HAP-1 (cell line): ENCODE measurements at regions not wholly inside any gene's neighbourhood (a gene's known extent, or its start where the extent isn't known, plus 50 kb on each side); places are given as distances from the start of the nearest gene placed in this dataset.

Source experiments
- DNase-seq, 2 experiments: peaks; one replicate each; pipeline ENCODE4 v3.0.0-alpha.2; 2016 to 2020; ENCODE audit warnings: low spot score in 2 of 2
- H3K27me3 ChIP-seq: fragments of 250-450 bp; sonication (Bioruptor Pico); 2 replicates; pipeline ENCODE4 v1.5.1; 2020; ENCODE audit warnings: low read depth, mild to moderate bottlenecking, moderate library complexity
- H3K36me3 ChIP-seq: fragments of 250-450 bp; sonication (Bioruptor Pico); replicated peaks from 2 replicates; pipeline ENCODE4 v1.5.1; 2020; ENCODE audit warnings: mild to moderate bottlenecking
- H3K4me1 ChIP-seq: fragments of 250-450 bp; sonication (Bioruptor Pico); 2 replicates; pipeline ENCODE4 v1.5.1; 2020; ENCODE audit warnings: mild to moderate bottlenecking
- H3K4me3 ChIP-seq: fragments of 250-450 bp; sonication (Bioruptor Pico); 2 replicates; pipeline ENCODE4 v1.5.1; 2020; ENCODE audit warnings: mild to moderate bottlenecking, moderate library complexity
- H3K9me3 ChIP-seq: fragments of 250-450 bp; sonication (Bioruptor Pico); 2 replicates; pipeline ENCODE4 v1.5.1; 2020; ENCODE audit warnings: mild to moderate bottlenecking, moderate library complexity
- in situ Hi-C: fragments of 300-500 bp; cut with MboI; formaldehyde crosslinking; loops from 3 replicates; pipeline ENCODE4 v1.14.3; 2020; ENCODE audit warnings: low sequenced_read_pairs, inconsistent platforms, mixed read lengths

DNA sequence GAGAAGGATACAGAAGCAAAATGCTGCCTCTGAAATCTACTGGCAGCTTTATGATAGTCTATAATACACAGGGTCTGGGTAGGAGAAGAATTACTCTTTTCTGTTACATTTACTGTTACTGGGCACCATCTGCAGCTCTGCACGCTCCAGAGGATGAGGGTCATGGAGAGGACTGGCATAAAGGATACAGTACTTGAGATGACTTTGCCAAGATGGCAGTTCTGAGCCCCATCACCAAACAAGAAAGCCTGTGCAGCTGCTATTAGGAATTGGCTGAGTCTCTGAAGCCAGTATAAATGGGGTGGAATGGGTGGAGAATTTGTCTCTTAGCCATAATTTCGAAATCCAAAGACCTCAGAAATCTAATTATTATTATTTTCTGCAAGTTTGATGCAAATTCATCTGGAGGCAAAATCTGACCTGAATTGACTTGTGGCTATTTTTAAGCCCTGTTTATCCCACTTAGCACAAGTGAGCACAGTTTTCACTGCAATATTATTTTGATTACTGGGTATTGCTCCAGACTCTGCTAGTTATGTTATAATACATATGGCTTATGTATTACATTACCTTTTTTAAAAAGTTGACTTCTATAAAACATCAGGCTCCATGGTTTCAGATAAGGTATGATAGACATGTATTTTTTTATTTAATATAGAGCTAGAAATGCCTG is 579.5 kb downstream of the MBD2 start:
- no peaks in the 10 kb centered on the region for H3K27me3 ChIP-seq
- H3K4me3 ChIP-seq = no peak overlapping the region
- no peaks in the 10 kb centered on the region for H3K36me3 ChIP-seq
- in situ Hi-C loops = no loop called here
- DNase-seq = no peak
- H3K9me3 ChIP-seq = no peaks in the 10 kb centered on the region
- H3K4me1 ChIP-seq = no peaks in the 10 kb centered on the region

GRCh38 chr18:53639687-53640086 is 584.8 kb downstream of the MBD2 start:
- in situ Hi-C loops = no loop called here
- Histone ChIP-seq H3K9me3 (no peaks in the 10 kb centered on the region), H3K4me1 (no peaks in the 10 kb centered on the region), H3K36me3 (no peaks in the 10 kb centered on the region), H3K27me3 (no peaks in the 10 kb centered on the region), H3K4me3 (no peak overlapping the region)
- DNase-seq = no peak

- Histone ChIP-seq H3K4me3 (no peak overlapping the region), H3K36me3 (no peaks in the 10 kb centered on the region), H3K27me3 (no peaks in the 10 kb centered on the region), H3K4me1 (no peaks in the 10 kb centered on the region), H3K9me3 (no peaks in the 10 kb centered on the region)
- in situ Hi-C loops = no loop called here
- no peak for DNase-seq
Observed at GRCh38 chr18:53629337-53629736, 595.1 kb downstream of the MBD2 start.

GRCh38 chr18:53625997-53626599 is 598.4 kb downstream of the MBD2 start:
- DNase-seq = no peak
- Histone ChIP-seq H3K9me3 (no peaks in the 10 kb centered on the region), H3K36me3 (no peaks in the 10 kb centered on the region), H3K27me3 (no peaks in the 10 kb centered on the region), H3K4me3 (no peak overlapping the region), H3K4me1 (no peaks in the 10 kb centered on the region)
- in situ Hi-C loops = no loop called here

- in situ Hi-C loops = no loop called here
- H3K36me3 ChIP-seq = no peaks in the 10 kb centered on the region
- no peak overlapping the region for H3K4me3 ChIP-seq
- no peaks in the 10 kb centered on the region for H3K27me3 ChIP-seq
- no peak for DNase-seq
- H3K4me1 ChIP-seq = no peaks in the 10 kb centered on the region
- H3K9me3 ChIP-seq = no peaks in the 10 kb centered on the region
Observed at GRCh38 chr18:53610957-53611356, 613.5 kb downstream of the MBD2 start.

DNA sequence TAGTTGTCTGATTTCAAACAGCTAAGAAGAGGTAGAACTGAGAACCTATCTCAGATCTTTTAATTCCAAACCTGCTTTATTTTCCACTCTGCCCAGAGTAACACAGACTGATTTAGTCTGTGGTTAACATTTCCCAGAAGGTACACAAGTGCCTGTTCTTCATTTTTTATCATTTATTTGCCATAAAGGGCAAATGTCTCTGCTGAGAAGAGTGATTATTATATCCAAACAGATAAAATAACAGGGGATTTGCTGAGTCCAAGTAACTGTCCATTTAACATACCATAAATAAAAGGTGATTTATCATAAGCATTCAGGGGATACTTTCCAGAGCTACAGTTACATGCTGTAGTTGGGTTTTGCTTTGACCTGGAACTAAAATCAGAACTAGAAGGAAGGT is 617.7 kb downstream of the MBD2 start:
- Histone ChIP-seq H3K4me1 (no peaks in the 10 kb centered on the region), H3K4me3 (no peak overlapping the region), H3K27me3 (no peaks in the 10 kb centered on the region), H3K9me3 (no peaks in the 10 kb centered on the region; the same call in 1 of the 2 replicates), H3K36me3 (no peaks in the 10 kb centered on the region)
- in situ Hi-C loops = no loop called here
- no peak for DNase-seq

- Histone ChIP-seq H3K9me3 (no peaks in the 10 kb centered on the region; the same call in 1 of the 2 replicates), H3K36me3 (no peaks in the 10 kb centered on the region), H3K4me1 (no peaks in the 10 kb centered on the region), H3K4me3 (no peak overlapping the region), H3K27me3 (no peaks in the 10 kb centered on the region)
- in situ Hi-C loops = no loop called here
- no peak for DNase-seq
Observed at GRCh38 chr18:53605198-53605597, 619.3 kb downstream of the MBD2 start.

DNA sequence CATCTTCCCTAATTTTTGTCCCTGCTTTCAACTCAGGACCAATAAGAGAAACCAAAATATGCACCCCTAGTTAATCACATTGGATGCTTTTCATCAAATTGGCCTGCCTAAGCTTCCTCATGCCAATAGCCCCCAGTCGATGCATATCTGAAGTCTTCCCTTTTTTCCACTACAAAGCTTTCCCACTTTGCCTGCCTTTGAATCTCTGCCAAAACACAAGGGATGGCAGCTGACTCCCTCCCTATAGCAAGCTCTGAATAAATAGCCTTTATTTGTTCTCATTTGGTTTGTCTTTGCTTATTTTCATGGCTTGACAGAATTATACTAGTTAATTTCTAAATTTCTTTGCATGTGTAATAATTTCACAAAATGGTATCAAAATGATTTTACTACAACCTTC is 621.2 kb downstream of the MBD2 start:
- Histone ChIP-seq H3K27me3 (no peaks in the 10 kb centered on the region), H3K4me1 (no peaks in the 10 kb centered on the region), H3K4me3 (no peak overlapping the region), H3K36me3 (no peaks in the 10 kb centered on the region), H3K9me3 (no peaks in the 10 kb centered on the region; the same call in 1 of the 2 replicates)
- DNase-seq = no peak
- in situ Hi-C loops = no loop called here

DNA sequence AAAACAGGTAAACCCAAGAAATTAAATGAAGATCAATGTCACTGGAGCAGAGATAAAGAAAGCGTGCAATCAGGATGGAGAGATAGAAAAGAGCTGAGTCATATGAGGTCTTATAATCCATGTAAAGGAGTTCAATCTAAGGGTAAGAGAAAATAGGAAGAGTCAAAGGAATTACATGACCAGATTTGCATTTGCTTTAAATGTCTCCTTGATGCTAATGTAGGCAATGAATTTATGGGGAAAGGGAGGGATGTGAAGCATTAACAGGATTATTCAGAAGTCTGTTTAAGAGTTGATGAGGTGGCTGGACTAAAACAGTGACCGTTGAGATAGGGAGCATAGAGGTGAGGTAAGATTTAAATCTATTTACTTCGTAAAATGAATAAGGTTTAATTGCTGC is 623.1 kb downstream of the MBD2 start:
- no peak for DNase-seq
- Histone ChIP-seq H3K4me3 (no peak overlapping the region), H3K27me3 (no peaks in the 10 kb centered on the region), H3K4me1 (no peaks in the 10 kb centered on the region), H3K36me3 (no peaks in the 10 kb centered on the region), H3K9me3 (no peaks in the 10 kb centered on the region; the same call in 1 of the 2 replicates)
- in situ Hi-C loops = no loop called here

DNA sequence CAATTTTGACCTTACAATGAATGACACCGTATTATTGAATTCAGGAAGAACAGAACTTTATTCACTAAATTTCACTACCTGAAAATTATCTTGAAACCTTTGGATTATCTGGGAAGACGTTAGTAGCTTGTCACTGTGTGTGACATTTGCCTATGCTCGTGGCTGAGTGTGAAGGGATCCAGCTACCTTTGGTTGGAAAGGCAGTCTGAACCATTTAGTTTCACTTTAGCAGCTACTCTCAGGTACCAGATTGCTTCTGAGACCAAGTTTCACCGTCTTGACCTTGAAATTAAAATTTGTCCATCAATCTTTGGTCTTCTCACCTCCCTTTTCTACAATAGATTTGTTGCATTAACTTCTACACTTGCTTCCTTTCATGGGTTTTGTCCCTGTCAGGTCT is 637.5 kb downstream of the MBD2 start:
- in situ Hi-C loops = no loop called here
- no peaks in the 10 kb centered on the region for H3K27me3 ChIP-seq
- H3K4me3 ChIP-seq = no peak overlapping the region
- no peaks in the 10 kb centered on the region for H3K4me1 ChIP-seq
- DNase-seq = no peak
- H3K36me3 ChIP-seq = no peaks in the 10 kb centered on the region
- no peaks in the 10 kb centered on the region for H3K9me3 ChIP-seq
